ENCODE measurements at regions not wholly inside any gene's neighbourhood (a gene's known extent, or its start where the extent isn't known, plus 50 kb on each side); places are given as distances from the start of the nearest gene placed in this dataset.
"Not testable (repeated sequence)": the region's sequence is repeated elsewhere in the genome, so short reads cannot be mapped to it uniquely, and the experiment has no call there.

GRCh38 chr5:75824323-75824722 is 107.1 kb upstream of the POC5 start:
- Histone ChIP-seq H3K27me3 (ENCODE audit: insufficient read depth, poor library complexity, severe bottlenecking) (no peaks in the 10 kb centered on the region), H3K4me3 (replicated peaks; ENCODE audit: insufficient read depth, low read length) (no peak overlapping the region), H3K27ac (replicated peaks) (no peak overlapping the region)
- no peak for DNase-seq (ENCODE audit: low read depth in 1 of 2, low spot score in 1 of 2)
- TF ChIP-seq CTCF (IDR thresholded peaks at IDR 0.05; ENCODE audit: insufficient read depth, low read length), result no peak
- no peak for TF ChIP-seq POLR2AphosphoS5 (IDR thresholded peaks at IDR 0.05; ENCODE audit: low read depth)
- no peak for TF ChIP-seq GABPA (IDR thresholded peaks at IDR 0.05; ENCODE audit: low read depth)
- TF ChIP-seq REST (IDR thresholded peaks at IDR 0.05; ENCODE audit: insufficient replicate concordance, low read depth), result no peak
- TF ChIP-seq SPI1 (IDR thresholded peaks at IDR 0.05; ENCODE audit: borderline replicate concordance, low read depth), result no peak

- TF ChIP-seq POLR2AphosphoS5 (IDR thresholded peaks at IDR 0.05; ENCODE audit: low read depth), result no peak
- TF ChIP-seq CTCF (IDR thresholded peaks at IDR 0.05; ENCODE audit: insufficient read depth, low read length), result no peak
- TF ChIP-seq SPI1 (IDR thresholded peaks at IDR 0.05; ENCODE audit: borderline replicate concordance, low read depth), result no peak
- TF ChIP-seq GABPA (IDR thresholded peaks at IDR 0.05; ENCODE audit: low read depth), result no peak
- TF ChIP-seq REST (IDR thresholded peaks at IDR 0.05; ENCODE audit: insufficient replicate concordance, low read depth), result no peak
- H3K4me3 ChIP-seq (replicated peaks; ENCODE audit: insufficient read depth, low read length), result no peak overlapping the region
- no peak for DNase-seq (ENCODE audit: low read depth in 1 of 2, low spot score in 1 of 2)
- H3K27ac ChIP-seq (replicated peaks), result no peak overlapping the region
- no peaks in the 10 kb centered on the region for H3K27me3 ChIP-seq (ENCODE audit: insufficient read depth, poor library complexity, severe bottlenecking)
Observed at GRCh38 chr5:75823811-75824210, 106.6 kb upstream of the POC5 start.

DNA sequence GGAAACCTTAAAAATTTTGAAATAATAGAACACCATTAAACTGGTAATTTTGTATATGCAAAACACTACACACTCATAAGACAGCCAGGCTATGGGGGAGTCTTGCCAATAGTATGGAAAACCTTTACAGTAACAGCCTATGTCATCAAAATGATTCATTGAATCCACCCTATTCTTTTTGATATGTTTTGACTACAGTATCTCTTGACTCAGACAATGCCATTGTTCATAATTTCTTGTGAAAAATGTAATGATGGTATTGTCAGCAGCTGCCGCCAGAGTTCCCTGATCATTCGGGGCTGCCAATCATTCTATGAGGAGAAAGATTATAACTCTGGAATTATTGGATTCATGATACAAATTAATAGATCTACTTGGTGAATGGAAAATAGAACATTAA is 101.4 kb upstream of the POC5 start:
- TF ChIP-seq REST (IDR thresholded peaks at IDR 0.05; ENCODE audit: insufficient replicate concordance, low read depth) (no peak), SPI1 (IDR thresholded peaks at IDR 0.05; ENCODE audit: borderline replicate concordance, low read depth) (no peak), GABPA (IDR thresholded peaks at IDR 0.05; ENCODE audit: low read depth) (no peak), POLR2AphosphoS5 (IDR thresholded peaks at IDR 0.05; ENCODE audit: low read depth) (no peak), CTCF (IDR thresholded peaks at IDR 0.05; ENCODE audit: insufficient read depth, low read length) (no peak)

DNA sequence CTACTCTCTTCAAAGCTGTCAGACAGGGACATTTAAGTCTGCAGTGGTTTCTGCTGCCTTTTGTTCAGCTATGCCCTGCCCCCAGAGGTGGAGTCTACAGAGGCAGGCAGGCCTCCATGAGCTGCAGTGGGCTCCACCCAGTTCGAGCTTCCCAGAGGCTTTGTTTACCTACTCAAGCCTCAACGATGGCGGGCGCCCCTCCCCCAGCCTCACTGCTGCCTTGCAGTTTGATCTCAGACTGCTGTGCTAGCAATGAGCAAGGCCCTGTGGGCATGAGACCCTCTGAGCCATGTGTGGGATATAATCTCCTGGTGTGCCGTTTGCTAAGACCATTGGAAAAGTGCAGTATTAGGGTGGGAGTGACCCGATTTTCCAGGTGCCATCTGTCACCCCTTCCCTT is 82.5 kb upstream of the POC5 start:
- DNase-seq (ENCODE audit: low read depth in 1 of 2, low spot score in 1 of 2); H3K27ac ChIP-seq (replicated peaks); H3K27me3 ChIP-seq (ENCODE audit: insufficient read depth, poor library complexity, severe bottlenecking); H3K4me3 ChIP-seq (replicated peaks; ENCODE audit: insufficient read depth, low read length): not testable (repeated sequence)

More for the DNA sequence above, 101.4 kb upstream of the POC5 start:
- H3K27me3 ChIP-seq (ENCODE audit: insufficient read depth, poor library complexity, severe bottlenecking), result no peaks in the 10 kb centered on the region
- no peak overlapping the region for H3K27ac ChIP-seq (replicated peaks)
- H3K4me3 ChIP-seq (replicated peaks; ENCODE audit: insufficient read depth, low read length), result no peak overlapping the region
- no peak for DNase-seq (ENCODE audit: low read depth in 1 of 2, low spot score in 1 of 2)

DNA sequence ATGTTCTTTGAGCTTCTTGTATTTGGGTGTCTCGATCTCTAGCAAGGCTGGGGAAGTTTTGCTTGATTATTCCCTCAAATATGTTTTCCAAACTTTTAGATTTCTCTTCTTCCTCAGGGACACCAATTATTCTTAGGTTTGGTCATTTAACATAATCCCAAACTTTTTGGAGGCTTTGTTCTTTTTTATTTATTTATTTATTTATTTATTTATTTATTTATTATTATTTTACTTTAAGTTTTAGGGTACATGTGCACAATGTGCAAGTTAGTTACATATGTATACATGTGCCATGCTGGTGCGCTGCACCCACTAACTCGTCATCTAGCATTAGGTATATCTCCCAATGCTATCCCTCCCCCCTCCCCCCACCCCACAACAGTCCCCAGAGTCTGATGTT is 52.1 kb upstream of the POC5 start:
- not testable (repeated sequence) for DNase-seq (ENCODE audit: low read depth in 1 of 2, low spot score in 1 of 2); H3K4me3 ChIP-seq (replicated peaks; ENCODE audit: insufficient read depth, low read length); H3K27me3 ChIP-seq (ENCODE audit: insufficient read depth, poor library complexity, severe bottlenecking); H3K27ac ChIP-seq (replicated peaks)

Measured in HL-60 (cell line).